Hematopoietic multipotent progenitor cell (in vitro differentiated cells): ENCODE measurements at regions not wholly inside any gene's neighbourhood (a gene's known extent, or its start where the extent isn't known, plus 50 kb on each side); places are given as distances from the start of the nearest gene placed in this dataset.
"Not testable (repeated sequence)": the region's sequence is repeated elsewhere in the genome, so short reads cannot be mapped to it uniquely, and the experiment has no call there.

Experiments used
- DNase-seq, 3 donors: peaks; one replicate each; pipeline ENCODE4 v3.0.0-alpha.2; 2011 to 2015; ENCODE audit warnings: low read depth in 2 of 3, low spot score in 2 of 3

DNA sequence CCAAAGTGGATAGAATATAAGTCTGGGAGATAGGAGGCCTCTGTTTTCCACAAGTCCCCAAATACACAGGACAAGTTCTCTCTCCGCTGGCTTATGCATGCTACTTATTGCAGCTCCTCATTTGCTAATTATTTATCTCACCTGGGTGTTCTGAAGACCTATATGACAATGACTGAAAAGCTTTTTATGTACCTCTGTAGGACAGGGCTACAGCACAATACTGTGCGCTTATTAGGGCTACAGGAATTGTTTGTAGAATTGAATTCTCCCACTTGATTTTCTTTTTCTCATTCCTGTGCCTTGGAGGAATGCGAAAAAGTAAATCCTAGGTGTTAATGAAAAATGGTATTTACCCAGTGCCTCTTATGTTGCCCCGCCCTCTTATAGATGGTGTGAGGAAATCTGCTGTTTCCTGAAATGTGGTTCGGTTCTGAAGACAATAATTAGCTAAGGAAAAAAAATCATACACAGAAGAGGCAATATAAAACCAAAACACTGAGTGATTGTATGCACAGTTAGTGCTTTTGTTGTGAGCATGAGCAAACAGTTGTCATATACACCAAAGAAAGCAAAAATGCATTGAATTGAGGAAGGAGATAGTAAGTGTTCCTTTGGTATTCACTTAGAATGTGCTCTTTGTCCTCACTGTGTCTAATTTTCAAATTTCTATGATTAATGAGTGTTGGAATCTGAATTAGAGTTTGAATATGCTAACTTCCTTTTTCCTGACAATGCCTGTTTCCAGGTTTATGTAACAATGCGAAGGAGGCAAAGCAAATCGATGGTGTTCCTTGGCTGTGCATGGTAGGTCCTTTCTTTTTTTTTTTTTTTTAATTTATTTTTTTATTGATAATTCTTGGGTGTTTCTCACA is 78.7 kb upstream of the PNPT1 start:
- no peak for DNase-seq

DNA sequence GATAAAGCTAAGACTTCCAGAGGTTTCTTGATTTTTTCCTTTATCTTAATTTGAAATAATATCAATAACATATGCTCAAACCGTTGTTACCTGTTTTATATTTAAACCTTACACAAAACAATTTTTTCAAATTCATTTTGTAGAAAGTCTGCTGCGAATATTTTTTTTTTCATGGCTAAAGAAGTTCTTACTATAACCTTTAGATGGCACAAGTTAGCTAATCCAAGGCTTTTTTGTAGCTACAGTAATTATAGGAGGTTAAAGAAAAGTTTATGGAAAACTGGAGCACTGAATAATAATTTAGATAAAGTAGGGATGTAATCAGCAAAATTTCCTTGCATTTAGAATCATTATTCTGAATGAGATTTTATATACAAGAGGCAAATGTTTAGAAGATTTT is 78.0 kb upstream of the PNPT1 start:
- DNase-seq = peak in 1 of 3 donors; percentile 4

DNA sequence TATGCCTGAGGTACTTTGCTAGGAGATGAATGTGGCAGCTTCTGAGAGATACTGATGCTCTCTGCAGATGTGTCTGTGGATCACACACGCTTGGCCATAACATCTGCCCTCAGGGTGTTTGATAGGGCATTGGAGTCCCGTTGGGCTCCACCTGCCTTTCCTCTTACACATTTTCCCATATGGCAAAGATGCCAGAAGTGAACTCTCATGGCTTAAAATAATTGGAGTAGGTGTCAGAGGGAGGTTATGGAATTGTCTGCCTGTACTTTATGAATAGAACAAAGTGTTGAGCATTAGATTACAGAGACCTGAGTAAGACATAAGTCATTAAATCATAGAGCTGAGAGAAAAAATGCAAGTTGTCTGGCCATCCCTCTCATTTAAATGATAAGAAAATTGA is 75.3 kb upstream of the PNPT1 start:
- no peak for DNase-seq

DNA sequence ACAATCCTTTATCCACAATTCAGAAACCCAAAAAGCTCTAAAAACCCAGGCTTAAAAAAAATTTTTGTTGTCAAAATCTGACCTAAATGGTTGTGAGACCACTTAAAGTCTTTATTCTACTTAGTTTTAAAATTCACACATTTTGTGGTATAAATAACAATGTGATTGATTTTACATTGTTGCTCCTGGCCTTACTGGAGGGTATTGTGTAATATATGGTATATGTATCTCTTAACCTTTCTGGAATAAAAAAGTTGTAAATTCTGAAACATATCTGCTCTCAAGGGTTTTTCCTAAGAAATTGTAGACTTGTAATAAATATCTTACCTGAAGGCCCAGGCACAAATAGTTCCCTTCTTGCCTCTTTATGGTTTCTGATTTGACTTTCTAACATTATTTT is 73.3 kb upstream of the PNPT1 start:
- no peak for DNase-seq

DNA sequence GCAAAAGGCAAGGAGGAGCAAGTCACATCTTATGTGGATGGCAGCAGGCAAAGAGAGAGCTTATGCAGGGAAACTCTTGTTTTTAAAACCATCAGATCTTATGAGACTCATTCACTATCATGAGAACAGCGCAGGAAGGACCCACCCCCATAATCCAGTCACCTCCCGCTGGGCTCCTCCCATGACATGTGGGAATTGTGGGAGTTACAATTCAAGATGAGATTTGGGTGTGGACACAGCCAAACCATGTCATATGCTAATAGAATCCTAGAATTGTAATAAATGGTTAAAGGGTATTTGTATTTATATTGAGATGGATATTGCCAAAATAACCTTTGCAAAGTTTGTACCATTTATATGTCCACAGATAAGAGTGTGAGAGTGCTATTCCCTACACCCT is 72.1 kb upstream of the PNPT1 start:
- DNase-seq = not testable (repeated sequence)

DNA sequence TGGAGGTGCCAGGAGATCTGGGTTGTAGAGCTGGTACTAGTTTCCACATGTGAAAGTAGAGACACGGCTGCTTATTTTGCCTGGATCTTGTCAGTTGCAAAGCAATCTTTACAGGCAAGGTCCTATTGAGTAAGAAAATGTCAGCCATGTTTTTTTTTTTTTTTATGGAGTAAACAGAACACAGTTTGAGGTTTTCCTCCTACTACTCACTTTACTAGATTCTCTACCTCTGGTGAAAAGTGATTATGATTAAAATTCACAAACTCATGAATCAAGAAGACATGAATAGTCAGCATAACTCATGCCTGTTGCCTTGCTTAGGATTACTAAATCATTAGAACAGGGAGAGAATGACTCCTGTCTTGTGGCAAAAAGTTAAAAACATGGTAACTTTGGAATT is 70.1 kb upstream of the PNPT1 start:
- DNase-seq = no peak

DNA sequence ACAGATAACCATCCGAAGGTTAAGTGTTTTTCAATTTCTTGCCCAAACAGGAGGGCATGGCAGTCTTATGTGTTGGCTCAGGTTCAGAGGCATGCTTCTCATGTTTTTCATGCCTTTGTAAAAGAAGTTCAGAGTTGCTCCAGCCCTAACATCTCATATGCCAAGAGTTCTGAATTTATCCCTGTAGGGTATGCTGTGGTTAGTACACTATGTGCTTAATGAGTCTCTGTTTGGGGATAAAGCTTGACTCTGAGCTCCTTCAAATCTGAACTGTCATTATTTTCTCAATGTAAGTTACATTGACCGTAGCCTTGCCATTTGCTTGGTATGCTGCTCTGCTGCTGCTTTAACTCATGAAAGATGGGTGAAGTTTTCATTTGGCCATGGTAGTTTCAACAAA is 67.9 kb upstream of the PNPT1 start:
- DNase-seq = no peak

DNA sequence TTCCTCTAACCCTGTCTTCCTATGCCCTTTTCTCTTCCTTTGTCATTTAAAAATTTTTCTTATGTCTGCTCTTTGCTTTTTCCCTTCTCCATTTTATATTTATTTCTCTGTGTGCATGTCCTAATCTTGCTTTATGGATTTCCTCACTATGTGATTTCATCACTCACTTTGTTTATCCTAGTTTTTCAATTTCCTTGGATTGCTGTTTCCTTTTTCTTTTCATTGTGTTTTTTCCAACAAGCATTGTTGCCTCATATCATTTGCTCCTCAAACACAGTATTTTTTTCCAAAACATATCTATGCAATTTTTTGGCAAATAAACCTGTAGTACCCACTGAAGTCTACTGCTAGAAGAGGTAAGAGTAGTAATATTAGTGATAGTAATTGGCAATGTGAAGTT is 67.4 kb upstream of the PNPT1 start:
- DNase-seq = no peak

DNA sequence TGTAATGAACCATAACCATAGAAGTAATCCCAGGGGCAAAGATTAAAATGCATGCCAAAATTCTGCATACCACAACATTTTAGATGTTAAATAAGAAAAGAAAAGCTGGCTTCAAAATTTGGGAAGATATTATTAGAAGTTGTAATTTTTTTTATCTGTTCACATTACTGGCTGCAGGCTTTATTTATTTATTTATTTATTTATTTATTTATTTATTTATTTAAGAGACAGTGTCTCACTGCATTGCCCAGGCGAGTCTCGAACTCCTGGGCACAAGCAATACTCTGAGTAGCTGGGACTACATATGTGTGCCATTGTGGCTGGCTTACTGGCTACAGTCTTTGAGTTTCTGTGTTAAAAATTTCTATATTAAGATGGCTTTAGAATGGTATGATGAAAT is 66.5 kb upstream of the PNPT1 start:
- DNase-seq = no peak

DNA sequence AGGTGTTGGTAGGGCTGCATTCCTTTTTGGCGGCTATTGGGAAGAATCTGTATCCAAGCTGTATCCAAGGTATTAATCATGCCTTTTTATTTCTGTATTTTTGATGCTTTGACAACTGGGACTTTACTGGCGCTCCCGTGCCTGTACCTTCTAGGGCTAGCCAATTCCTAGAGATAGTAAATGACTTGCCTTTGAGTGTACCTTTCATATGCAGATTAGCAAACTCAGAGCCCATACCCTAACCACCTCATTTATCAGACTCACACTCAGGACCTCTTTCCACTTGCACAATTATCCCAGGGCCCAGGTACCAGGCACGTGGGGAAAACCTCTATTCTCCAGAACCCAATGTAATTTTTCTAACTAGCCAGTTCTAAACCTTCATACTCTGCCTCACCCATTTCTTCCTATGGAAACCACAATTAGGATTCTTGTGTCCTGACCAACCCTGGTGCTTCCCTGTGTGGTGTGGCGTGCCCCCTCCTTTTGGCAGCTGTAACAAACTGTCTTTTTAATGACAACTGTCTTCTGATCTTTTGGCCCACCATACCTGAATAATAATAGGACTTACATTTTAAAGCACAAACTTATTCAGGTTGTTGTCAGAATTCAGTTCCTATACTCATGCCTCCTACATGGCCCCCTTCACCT is 65.8 kb upstream of the PNPT1 start:
- no peak for DNase-seq

DNA sequence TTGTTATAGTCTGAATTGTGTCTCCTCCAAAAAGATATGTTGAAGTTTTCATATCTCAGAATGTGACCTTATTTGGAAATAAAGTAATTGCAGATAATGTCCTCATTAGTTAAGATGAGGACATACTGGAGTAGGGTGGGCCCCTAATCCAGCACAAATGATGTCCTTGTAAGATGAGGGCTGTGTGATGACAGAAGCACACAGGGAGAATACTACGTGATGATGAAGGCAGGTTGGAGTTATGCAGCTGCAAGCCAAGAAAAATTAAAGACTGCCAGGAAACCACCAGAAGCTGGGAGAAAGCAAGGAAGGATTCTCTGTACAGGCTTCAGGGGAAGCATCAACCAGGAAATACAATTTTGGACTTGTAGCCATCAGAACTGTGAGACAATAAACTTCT is 58.3 kb upstream of the PNPT1 start:
- DNase-seq = no peak

DNA sequence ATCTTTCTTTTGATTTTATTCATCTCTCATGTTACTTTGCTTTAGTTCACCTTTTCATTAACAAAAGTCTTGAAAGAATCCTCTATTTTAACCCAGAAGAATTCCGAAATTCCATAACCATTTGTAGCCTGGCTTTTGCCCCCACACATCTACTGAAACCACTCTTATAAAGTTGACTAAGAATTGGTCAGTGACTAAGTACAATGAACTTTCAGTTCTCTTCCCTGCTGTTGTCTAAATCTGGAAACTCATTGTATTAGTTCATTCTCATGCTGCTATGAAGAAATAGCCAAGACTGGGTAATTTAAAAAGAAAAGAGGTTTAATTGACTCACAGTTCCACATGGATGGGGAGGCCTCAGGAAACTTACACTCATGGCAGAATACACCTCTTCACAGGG is 49.9 kb upstream of the PNPT1 start:
- DNase-seq = no peak
